Activated CD4-positive, alpha-beta T cell treated with anti-CD3 and anti-CD28 coated beads for 4 hours (primary cell): ENCODE measurements at regions not wholly inside any gene's neighbourhood (a gene's known extent, or its start where the extent isn't known, plus 50 kb on each side); places are given as distances from the start of the nearest gene placed in this dataset.

Source experiments
- DNase-seq, 2 donors: peaks; one replicate each; pipeline ENCODE4 v3.0.0-alpha.2; 2020

- DNase-seq, result no peak
Observed at GRCh38 chr2:172658945-172659344, 76.7 kb upstream of the RAPGEF4 start.

GRCh38 chr2:172662099-172662498 lies 73.5 kb upstream of the RAPGEF4 start:
- no peak for DNase-seq

DNA sequence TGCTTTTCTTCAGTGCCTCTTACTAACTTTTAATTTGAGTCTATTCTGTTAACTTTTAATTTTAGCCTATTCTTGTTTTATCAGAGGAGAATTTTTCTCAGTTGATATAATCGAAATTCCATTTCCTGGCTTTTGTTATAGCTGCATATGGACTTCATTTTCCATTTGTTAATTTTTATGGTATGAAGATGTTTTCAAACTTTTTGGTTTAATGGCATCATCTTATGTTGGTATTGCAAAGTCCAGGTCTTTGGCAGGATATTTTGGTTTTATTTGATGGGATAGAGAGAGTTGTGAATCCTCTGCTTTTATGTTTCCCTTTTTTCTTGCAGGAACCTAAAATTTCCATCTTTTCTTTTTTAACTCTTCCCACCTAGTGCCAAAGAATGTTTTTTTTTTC lies 70.9 kb upstream of the RAPGEF4 start:
- no peak for DNase-seq

- DNase-seq, result no peak
Observed at GRCh38 chr2:172667581-172668325, 67.9 kb upstream of the RAPGEF4 start.

DNA sequence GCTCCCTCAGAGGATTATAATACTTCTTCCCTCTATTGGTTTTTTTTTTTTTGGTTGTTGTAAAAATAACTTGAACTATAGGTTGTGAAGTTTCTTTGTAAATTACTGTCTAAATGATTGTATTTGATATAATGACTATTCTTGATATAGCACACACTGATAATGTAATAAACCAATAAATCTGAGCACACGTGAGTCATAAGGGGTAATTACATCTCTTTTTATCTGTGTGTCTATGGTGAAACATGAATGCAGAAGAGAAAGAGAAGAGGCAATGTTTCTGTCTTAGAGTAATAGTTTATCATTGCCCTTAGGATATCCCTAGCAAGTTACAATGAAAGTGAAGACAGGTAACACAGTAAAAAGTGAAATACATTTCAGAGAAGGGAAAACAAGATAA lies 64.1 kb upstream of the RAPGEF4 start:
- no peak for DNase-seq

- DNase-seq, result no peak
Observed at GRCh38 chr2:172672114-172672513, 63.5 kb upstream of the RAPGEF4 start.

- DNase-seq, result no peak
Observed at GRCh38 chr2:172673056-172673683, 62.5 kb upstream of the RAPGEF4 start.

DNA sequence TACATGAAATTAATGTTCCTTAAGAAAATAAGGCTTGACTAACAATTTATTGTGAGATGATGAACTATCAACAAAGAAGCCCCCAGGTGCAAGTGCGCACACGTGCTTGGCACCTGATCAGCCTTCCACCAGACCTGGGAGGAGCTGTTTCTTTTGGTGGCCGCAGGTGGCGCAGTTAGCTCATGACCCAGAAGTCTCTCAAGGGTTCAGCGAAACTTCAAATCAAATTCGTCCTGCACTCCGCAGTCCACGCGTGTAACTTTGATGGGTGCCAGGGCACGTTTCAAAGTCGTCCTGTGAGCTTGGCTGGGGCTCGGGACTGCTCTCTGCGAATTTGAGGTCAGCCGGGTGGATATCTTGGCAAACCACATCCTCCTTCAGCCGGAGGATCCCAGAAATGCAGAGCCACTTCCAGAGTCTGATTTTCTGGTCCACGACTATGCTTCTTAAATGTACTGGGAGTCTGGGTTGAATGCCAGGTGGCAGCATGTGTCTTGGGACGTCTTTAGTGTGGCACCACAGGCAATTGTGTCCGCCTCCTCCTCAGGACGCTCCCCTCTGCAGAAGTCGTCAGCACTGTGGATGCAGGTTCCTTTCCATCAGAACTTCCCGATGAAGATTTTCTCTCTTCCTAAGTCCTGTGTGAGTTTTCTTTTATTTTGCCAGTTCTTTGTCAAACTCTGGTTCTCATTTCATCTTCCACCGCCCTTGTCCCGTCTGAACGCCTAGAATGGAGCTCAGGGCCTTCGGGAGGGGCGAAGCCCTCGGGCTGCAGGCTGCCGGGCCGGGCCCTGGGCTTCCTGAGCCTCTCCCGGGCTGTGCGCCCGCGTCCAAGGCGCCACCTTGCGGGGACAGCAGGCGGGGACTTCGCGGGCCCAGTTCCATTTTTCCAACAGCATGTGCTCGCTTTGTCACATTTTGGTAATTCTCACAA lies 61.3 kb upstream of the RAPGEF4 start:
- peak; percentile 14 to 36 for DNase-seq

DNA sequence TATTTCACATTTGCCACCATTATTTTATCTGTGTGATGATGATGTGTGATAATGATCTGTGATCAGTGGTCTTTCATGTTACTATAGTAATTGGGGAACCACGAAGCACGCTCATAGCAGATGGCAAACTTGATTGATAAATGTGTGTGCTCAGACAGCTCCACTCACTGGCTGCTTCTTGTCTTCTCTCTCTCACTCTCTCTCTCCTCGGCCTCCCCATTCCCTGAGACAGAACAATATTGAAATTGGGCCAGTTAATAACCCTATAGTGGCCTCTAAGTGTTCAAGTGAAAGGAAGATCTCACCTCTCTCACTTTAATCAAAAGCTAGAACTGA lies 60.7 kb upstream of the RAPGEF4 start:
- DNase-seq, result no peak

GRCh38 chr2:172677363-172677762 lies 58.3 kb upstream of the RAPGEF4 start:
- DNase-seq, result no peak

- DNase-seq, result no peak
Observed at GRCh38 chr2:172680436-172681068, 55.1 kb upstream of the RAPGEF4 start.

- no peak for DNase-seq
Observed at GRCh38 chr2:172685467-172685866, 50.2 kb upstream of the RAPGEF4 start.
